Motor neuron (in vitro differentiated cells): ENCODE measurements at regions not wholly inside any gene's neighbourhood (a gene's known extent, or its start where the extent isn't known, plus 50 kb on each side); places are given as distances from the start of the nearest gene placed in this dataset.

Source experiments
- ATAC-seq, 8 experiments: fragments of 200-7000 bp; cut with Tn5 transposase; replicated peaks in 6 of 8; 2 replicates each; pipeline ENCODE4 v1.8.0; 2021; ENCODE audit warnings: mild to moderate bottlenecking in 8 of 8, moderate library complexity in 8 of 8
- H3K27ac ChIP-seq, 2 donors: fragments of 250-450 bp; sonication (Bioruptor Pico); 2 replicates each; pipeline ENCODE4 v1.9.0; 2021; ENCODE audit warnings: antibody characterized with exemption in 2 of 2, mild to moderate bottlenecking in 2 of 2, moderate library complexity in 1 of 2
- H3K4me1 ChIP-seq, 2 donors: fragments of 250-450 bp; sonication (Bioruptor Pico); replicated peaks in 1 of 2; 2 replicates each; pipeline ENCODE4 v1.6.1; 2021; ENCODE audit warnings: antibody characterized with exemption in 2 of 2, mild to moderate bottlenecking in 2 of 2, moderate library complexity in 1 of 2
- H3K4me3 ChIP-seq, 5 donors: fragments of 250-450 bp; sonication (Bioruptor Pico); 2 replicates each; pipeline ENCODE4 v1.9.0; 2021; ENCODE audit warnings: antibody characterized with exemption in 5 of 5, mild to moderate bottlenecking in 5 of 5, moderate library complexity in 4 of 5
- WGBS, 10 experiments: fragments of 450-650 bp; shearing (Covaris generic); methylation state at CpG; one replicate each; pipeline ENCODE4 v1.0.0; 2022; 5-methylcytosine and 5-hydroxymethylcytosine counted together
- in situ Hi-C, 9 experiments: fragments of 400-800 bp; cut with MboI; loops; one replicate each; pipeline ENCODE4 v1.15.0; 2021; ENCODE audit warnings: low sequenced_read_pairs in 9 of 9, low pct_unique_long_range_greater_than_20kb in 2 of 9; ENCODE audit not compliant: unreplicated experiment in 9 of 9

DNA sequence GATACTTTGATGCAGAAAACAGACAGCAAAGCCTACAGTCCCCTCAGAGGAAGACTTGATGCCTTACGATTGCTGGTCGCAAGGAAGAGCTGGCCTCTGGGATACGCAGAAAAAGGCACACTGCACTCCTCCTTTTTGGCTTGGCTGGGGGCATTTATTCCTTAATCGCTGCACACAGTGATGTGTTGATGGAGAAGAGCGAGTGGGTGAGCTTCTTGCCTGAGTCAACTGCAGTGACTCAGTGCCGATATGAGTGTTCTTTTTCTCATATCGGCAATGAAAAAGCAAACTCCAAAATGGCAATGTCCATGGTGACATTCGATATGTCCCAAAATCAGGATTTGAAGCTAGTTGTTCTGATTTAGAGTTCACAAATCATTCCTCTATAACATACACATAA, 794.8 kb downstream of the HACE1 start:
- Histone ChIP-seq H3K4me3 (no peak overlapping the region), H3K4me1 (no peaks in the 10 kb centered on the region), H3K27ac (no peak overlapping the region)
- WGBS, 10 experiments, result 8 to 97% (median 80%) methylated on average over 2 to 8 of the region's 8 CpGs; no CpG with 5 or more reads in 1 of the 10 experiments
- no peak for ATAC-seq
- in situ Hi-C loops, result no loop called here

DNA sequence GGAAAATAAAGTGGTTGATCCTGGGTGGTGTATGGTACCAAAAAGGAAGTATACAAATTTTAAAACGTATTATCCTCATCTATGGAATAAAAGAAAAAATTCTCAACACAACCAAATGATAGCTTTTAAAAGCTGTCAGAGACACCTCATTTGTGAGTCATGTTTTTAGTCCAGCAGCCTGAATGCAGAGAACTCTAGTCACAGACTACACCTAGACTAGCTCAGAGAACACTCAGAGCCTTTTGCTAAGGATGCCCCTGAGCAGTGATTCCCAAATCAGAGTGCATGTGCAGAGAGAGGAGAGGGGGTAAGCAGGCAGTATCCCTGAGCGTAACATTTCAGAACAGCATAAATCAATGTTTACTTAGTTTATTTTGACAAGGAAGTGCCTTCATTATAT, 809.3 kb downstream of the HACE1 start:
- no peak for ATAC-seq

DNA sequence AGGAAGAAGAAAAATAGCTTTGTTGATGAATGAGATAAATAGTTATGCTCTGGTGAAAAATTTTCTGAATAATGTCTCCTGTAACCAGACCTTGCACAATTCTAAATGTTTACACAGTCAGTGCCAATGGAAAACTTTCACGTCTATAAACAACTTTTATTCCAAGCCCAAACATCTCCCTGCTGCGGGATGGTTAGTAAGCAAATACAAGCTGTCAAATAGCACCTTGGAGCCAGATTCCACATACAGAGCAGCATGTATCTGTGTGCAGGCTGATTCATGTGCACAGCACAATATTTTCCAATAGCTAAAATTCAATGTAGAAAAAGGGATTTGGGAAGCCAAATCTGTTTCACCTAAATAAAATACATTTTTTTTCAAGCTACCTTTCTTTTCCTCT, 813.3 kb downstream of the HACE1 start:
- in situ Hi-C loops, result no loop called here
- WGBS, 10 experiments, result 15 to 100% (median 88%) methylated on average over 1 to 2 of the region's 2 CpGs; no CpG with 5 or more reads in 5 of the 10 experiments
- Histone ChIP-seq H3K4me3 (no peak overlapping the region), H3K4me1 (no peaks in the 10 kb centered on the region), H3K27ac (no peak overlapping the region)
- peak in 1 of 8 experiments; percentile 68 for ATAC-seq

More for the DNA sequence above, 809.3 kb downstream of the HACE1 start:
- H3K4me1 ChIP-seq, result peaks cover 0 to 3% of the 10 kb centered on the region in 2 donors
- no peak overlapping the region for H3K4me3 ChIP-seq
- in situ Hi-C loops, result no loop called here
- 14 to 80% (median 67%) methylated on average over 1 to 2 of the region's 2 CpGs; no CpG with 5 or more reads in 1 of the 10 experiments for WGBS, 10 experiments
- no peak overlapping the region for H3K27ac ChIP-seq

DNA sequence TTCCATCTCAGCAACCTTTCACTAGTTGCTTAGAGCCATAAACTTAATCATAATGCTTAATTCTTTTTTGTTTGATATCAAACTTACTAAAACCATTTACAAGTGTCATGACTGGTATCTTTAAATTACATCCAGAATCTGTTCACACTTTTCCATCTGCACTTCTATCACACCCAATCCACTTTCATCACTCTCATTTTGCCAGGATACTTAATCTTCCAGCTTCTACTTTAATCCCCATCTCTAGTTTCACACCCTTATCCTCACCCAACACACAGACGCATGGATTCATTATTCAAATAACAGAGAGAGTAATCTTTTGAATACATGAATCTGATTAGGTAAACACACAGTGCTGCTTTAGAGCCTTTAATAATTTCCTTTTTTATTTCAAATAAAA, 828.4 kb downstream of the HACE1 start:
- no peaks in the 10 kb centered on the region for H3K4me1 ChIP-seq
- ATAC-seq, result peak in 1 of 8 experiments; percentile 57
- WGBS, 10 experiments, result 0 to 100% (median 87%) methylated on average over 1 of the region's 1 CpG
- H3K4me3 ChIP-seq, result no peak overlapping the region
- in situ Hi-C loops, result no loop called here
- no peak overlapping the region for H3K27ac ChIP-seq

DNA sequence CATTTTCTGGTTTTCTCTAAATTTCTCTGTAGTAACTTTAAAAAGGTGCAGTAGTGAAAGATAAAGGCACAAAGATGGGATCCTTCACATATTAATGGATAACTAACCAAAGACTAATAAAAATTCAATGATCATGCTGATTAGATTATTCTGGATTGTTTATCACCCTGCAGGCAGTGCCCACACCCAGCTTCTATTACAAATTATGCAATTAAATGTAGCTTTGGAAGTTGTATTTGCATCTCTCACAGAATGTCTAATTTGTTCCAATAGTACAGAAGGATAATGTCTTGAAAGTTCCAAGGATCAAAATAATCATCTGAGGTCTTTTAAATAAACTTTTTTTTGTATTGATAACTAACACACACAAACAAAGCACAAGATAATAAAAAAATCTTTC, 837.6 kb downstream of the HACE1 start:
- peak in 3 of 8 experiments; percentile 44 to 71 (median 52) for ATAC-seq
- H3K27ac ChIP-seq, result no peak overlapping the region
- H3K4me3 ChIP-seq, result no peak overlapping the region
- H3K4me1 ChIP-seq, result peaks cover 0 to 2% of the 10 kb centered on the region in 2 donors
- in situ Hi-C loops, result no loop called here

DNA sequence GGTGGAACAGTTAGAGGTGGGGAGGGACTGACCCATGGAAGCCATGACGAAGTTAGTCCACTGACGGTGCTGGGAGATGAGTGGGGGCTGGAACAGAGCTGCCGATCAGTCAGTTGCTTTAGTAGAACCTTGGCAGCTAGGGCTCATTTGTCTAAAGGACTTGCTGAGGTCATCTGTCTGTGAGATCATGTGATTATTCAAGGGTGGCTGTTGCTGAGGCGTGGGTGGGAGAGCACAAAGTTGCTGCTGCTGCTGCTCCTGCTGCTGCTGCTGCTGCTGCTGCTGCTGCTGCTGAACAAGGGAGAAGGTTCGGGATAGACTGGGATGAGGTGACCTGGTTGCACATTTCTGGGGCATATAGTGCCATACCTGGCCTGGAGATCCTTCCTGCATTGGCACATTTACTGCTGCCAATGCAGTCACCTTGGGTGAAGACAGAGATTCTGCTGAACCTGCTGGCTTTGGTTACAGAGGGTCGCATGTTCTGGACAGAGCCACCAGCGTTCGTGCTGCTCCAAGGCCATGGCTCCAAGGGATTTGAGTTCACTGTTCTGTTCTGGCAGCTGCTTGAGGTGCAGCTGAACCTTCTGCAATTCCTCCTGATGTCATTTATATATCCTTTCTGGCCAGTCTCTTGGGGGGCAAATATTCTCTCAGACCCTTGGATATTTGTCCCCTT, 840.5 kb downstream of the HACE1 start:
- in situ Hi-C loops, result no loop called here
- WGBS, 10 experiments, result 20 to 95% (median 85%) methylated on average over 1 to 4 of the region's 8 CpGs; no CpG with 5 or more reads in 2 of the 10 experiments
- Histone ChIP-seq H3K4me3 (no peak overlapping the region), H3K4me1 (peaks cover 6 to 10% of the 10 kb centered on the region in 2 donors), H3K27ac (no peak overlapping the region)
- peak in 7 of 8 experiments; percentile 27 to 93 (median 47) for ATAC-seq

DNA sequence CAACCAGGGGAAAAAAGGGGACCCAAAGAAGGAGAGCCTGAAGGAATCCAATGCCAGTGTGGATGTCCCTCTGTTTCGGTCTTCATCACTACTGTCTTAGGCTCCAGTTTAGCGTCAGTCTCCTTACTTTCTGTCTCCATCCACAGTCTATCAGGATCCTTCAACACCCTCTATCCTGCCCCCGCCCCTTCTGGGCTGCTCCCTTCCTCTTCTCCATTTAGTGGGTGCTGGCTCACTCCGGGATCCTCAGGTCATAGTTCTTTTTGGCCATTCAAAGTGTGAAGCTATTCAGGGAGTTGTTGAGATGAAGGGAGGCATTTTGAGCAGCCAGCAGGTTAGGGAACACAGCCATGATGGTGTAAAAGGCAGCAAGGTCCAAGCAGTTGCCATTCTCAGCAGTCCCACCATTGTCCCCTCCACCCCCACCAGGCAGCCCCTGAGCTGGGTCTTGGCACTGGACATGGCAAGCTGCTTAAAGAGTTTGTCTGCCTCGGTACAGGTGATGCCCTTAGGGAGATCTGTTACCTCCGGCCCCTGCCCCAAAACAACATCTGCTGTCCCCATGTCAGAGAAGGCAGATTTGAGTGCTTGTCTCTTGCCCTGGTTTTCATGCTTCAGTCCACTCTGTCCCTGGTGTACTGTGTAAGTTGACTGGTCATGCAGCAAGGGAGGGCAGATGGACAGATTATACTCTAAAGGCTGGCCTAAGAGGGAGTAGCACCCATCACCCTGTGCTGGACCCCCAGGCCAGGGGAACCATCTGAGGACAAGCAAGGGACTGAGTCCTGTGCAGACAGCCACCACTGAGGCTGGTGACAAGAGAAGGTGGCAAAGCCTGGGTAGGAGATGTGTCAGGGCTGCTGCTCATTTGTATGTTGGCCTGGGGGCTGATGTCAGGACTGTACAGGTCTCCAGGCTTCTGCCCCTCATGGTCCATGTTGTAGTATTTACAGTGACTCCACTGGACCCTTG, 842.0 kb downstream of the HACE1 start:
- no peak for ATAC-seq
- 0 to 100% (median 82%) methylated on average over 1 to 4 of the region's 6 CpGs; no CpG with 5 or more reads in 1 of the 10 experiments for WGBS, 10 experiments
- H3K27ac ChIP-seq, result no peak overlapping the region
- H3K4me1 ChIP-seq, result peaks cover 15 to 20% of the 10 kb centered on the region in 2 donors
- H3K4me3 ChIP-seq, result no peak overlapping the region
- in situ Hi-C loops, result no loop called here

DNA sequence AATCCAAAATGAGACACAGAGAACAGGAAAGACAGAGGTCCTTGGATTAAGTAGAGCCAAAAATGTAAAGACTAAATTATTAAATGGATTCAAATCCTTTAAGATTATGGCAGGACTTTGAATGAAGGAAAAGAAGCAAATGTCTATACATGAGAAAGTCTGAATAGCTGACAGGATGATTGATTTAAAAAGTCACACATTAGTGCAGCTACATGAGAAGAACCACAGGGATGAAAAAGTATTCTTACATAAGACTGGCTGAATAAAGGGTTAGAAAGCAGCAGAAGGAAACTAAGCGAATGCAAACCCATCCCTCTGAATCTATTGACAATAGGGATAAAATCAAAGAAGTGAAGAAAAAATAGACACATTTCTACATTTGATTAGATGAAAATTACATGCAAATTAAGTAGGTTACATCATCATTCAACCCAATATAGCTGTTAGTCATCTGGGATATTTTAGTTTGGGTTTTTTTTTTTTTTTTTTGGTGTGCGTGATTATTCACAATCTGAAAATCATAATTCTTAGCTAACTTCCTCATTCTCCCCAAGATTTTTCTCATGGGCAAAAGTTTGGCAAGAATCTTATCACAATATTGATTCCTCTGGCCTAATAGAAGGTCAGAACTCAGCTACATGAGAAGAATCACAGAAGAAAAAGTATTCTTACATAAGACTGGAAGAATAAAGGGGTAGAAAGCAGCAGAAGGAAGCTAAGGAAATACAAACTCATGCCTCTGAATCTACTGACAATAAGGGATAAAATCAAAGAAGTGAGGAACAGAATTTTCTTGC, 845.4 kb downstream of the HACE1 start:
- 15 to 83% (median 52%) methylated on average over 1 to 2 of the region's 2 CpGs; no CpG with 5 or more reads in 2 of the 10 experiments for WGBS, 10 experiments
- peak in 5 of 8 experiments; percentile 23 to 62 (median 58) for ATAC-seq
- Histone ChIP-seq H3K4me3 (no peak overlapping the region), H3K4me1 (peaks cover 15 to 20% of the 10 kb centered on the region in 2 donors), H3K27ac (peak overlapping the region; percentile 48 to 53)
- in situ Hi-C loops, result no loop called here

DNA sequence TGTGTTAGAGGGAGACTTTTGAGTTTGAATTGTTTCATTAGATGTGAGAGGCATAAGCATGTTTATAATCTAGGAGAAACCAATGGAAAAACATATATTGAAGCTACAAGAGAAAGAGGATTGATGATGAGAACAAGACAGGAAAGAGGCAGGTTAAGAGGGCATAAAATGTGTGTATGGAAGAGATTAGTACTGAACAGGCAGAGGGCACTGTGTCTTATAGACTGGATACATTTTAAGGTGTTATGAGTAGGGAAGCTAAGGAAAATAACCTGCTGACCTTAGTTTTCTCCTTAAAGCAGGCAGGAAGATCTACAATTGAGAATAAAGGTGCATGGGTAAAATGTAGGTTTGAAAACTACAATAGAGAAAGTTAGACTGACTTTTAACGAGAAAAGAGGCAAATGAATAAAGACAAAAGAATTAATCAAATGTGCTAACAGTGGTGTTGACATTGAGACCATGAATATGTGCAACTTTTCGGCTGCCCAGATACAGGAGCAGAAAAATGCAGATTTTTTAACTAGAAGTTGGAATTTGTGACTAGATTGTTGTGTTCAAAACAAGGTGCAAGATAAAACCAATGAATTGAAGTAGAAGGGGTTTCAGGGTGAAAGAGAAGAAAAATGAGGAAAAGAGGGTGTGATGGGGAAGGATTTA, 846.3 kb downstream of the HACE1 start:
- no peak overlapping the region for H3K4me3 ChIP-seq
- 0 to 76% (median 38%) methylated on average over 1 to 2 of the region's 2 CpGs for WGBS, 10 experiments
- peak overlapping the region in 1 of 2 donors; percentile 48 for H3K27ac ChIP-seq
- in situ Hi-C loops, result no loop called here
- H3K4me1 ChIP-seq, result peaks cover 15 to 20% of the 10 kb centered on the region in 2 donors
- peak in 2 of 8 experiments; percentile 53 to 58 for ATAC-seq

DNA sequence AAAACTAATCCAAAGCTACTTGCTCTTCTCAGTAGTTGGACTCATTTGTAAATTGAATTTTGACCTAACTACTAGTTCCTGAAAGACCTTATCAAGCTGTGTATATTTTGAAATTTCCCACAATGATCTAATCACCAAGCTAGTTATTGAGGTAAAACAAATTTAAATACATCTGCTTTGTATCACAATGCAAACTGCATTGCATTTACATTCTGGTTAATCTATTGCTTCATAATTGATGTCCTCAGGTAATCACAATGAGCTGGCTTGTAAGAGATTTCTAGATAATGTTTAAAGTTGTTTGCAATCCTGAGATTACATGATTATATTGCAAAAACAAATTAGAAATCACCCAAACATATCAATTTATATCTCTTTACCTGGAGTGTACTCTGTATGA, 848.8 kb downstream of the HACE1 start:
- Histone ChIP-seq H3K4me1 (peaks cover 15 to 20% of the 10 kb centered on the region in 2 donors), H3K4me3 (no peak overlapping the region), H3K27ac (no peak overlapping the region)
- ATAC-seq, result no peak
- in situ Hi-C loops, result no loop called here

DNA sequence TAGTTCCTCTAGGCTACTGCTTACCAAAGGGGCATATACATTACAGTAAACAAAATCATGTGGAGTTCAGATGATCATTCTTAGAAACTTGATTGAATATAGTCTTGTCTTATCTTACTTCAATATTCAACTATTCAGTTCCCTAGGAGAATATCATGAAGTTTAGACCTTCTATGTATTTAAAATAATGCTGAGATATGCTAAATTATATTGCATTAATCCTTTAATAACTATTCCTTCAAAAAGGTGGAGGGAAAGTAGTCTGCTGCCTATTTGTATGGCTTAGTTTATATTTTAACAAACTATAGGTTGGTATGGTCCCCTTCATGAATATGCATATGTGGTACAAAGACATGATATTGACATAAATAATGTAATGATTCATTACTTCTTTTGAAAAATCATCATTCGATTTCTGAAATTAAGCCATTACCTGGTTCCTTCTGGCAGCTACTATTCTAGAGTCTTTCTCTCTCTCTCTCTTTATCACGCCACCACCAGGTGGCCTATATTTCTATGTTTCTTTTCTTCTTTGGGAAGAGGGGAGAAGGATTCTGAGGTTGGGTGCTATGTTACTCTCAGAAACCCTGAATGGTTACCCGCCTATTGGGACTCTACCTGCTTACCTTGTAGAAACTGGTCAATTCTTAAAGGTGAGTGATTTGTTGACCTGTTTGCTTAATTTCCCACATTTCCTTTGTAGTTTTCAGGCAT, 855.8 kb downstream of the HACE1 start:
- Histone ChIP-seq H3K27ac (no peak overlapping the region), H3K4me1 (no peaks in the 10 kb centered on the region), H3K4me3 (no peak overlapping the region)
- no peak for ATAC-seq
- WGBS, 10 experiments, result 0 to 100% (median 65%) methylated on average over 1 to 3 of the region's 3 CpGs
- in situ Hi-C loops, result no loop called here

DNA sequence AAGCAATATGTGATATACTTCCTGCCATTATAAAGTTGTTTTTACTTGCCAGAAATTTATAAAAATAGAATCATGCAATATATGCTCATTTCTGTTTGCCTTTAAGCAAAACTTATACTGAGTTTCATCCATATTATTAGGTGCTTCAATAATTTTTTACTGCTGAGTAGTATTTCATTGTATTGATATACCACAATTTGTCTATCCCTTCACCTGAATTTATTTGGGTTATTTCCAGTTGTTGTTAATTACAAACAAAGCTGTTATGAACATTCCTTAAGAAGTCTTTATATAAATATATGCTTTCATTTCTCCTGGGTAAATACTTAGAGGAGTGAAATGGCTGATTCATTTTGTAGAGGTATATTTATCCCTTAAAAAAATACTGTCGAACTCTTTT, 864.1 kb downstream of the HACE1 start:
- no peak for ATAC-seq
- 0 to 83% (median 47%) methylated on average over 1 of the region's 1 CpG; no CpG with 5 or more reads in 4 of the 10 experiments for WGBS, 10 experiments
- no peak overlapping the region for H3K27ac ChIP-seq
- in situ Hi-C loops, result no loop called here
- no peaks in the 10 kb centered on the region for H3K4me1 ChIP-seq
- no peak overlapping the region for H3K4me3 ChIP-seq
